HCT116 (cell line): ENCODE measurements at regions not wholly inside any gene's neighbourhood (a gene's known extent, or its start where the extent isn't known, plus 50 kb on each side); places are given as distances from the start of the nearest gene placed in this dataset.

Experiments
- CEBPB ChIP-seq: IDR thresholded peaks from 2 replicates; pipeline ENCODE4 v1.6.1; 2012; ENCODE audit warnings: low read depth
- EZH2 ChIP-seq: fragments of 200-600 bp; sonication (generic); IDR thresholded peaks from 2 replicates; pipeline ENCODE4 v1.6.1; 2017; ENCODE audit warnings: antibody characterized with exemption, mixed run types
- EZH2phosphoT487 ChIP-seq: fragments of 200-600 bp; IDR thresholded peaks from 2 replicates; pipeline ENCODE4 v1.6.1; 2018; ENCODE audit warnings: antibody characterized with exemption, borderline replicate concordance
- JUND ChIP-seq: IDR thresholded peaks from 2 replicates; pipeline ENCODE4 v1.6.1; 2012
- POLR2A ChIP-seq: IDR thresholded peaks from 2 replicates; pipeline ENCODE4 v1.7.0; 2011; ENCODE audit warnings: borderline replicate concordance; ENCODE audit not compliant: insufficient read depth, insufficient read length; ENCODE audit errors: extremely low read depth
- RAD21 ChIP-seq: IDR thresholded peaks from 2 replicates; pipeline ENCODE4 v1.6.1; 2012; ENCODE audit warnings: low read depth, mild to moderate bottlenecking
- SIN3A ChIP-seq: IDR thresholded peaks from 2 replicates; pipeline ENCODE4 v1.6.1; 2012; ENCODE audit warnings: low read depth
- SP1 ChIP-seq: IDR thresholded peaks from 2 replicates; pipeline ENCODE4 v1.6.1; 2012; ENCODE audit warnings: low read depth
- YY1 ChIP-seq: IDR thresholded peaks from 2 replicates; pipeline ENCODE4 v1.6.1; 2011; ENCODE audit warnings: low read length, low read depth, moderate library complexity, mild to moderate bottlenecking; ENCODE audit not compliant: insufficient replicate concordance; ENCODE audit errors: extremely low read depth
- ZNF274 ChIP-seq: fragments of 200-500 bp; sonication (Bioruptor generic); IDR thresholded peaks from 2 replicates; pipeline ENCODE4 v1.6.1; 2014; ENCODE audit warnings: mild to moderate bottlenecking, low read depth, low read length, inconsistent platforms
- TF ChIP-seq, protein P1 (sequence below), 3 experiments: fragments of 200-600 bp in 1 of 3; sonication (generic) in 1 of 3; IDR thresholded peaks in 2 of 3; conservative IDR thresholded peaks in 1 of 3; 2 replicates each; pipeline ENCODE4 v1.5.1; 2012 to 2017; ENCODE audit warnings: low read depth in 2 of 3, low read length in 2 of 3, antibody characterized with exemption in 1 of 3, borderline replicate concordance in 1 of 3, control low read depth in 1 of 3, mild to moderate bottlenecking in 1 of 3, mixed read lengths in 1 of 3, mixed run types in 1 of 3, moderate library complexity in 1 of 3; ENCODE audit not compliant: insufficient read depth in 1 of 3
- TF ChIP-seq, protein P2 (sequence below): IDR thresholded peaks from 2 replicates; pipeline ENCODE4 v1.6.1; 2012
- TF ChIP-seq, protein P3 (sequence below): IDR thresholded peaks from 2 replicates; pipeline ENCODE4 v1.6.1; 2012; ENCODE audit warnings: low read depth

DNA sequence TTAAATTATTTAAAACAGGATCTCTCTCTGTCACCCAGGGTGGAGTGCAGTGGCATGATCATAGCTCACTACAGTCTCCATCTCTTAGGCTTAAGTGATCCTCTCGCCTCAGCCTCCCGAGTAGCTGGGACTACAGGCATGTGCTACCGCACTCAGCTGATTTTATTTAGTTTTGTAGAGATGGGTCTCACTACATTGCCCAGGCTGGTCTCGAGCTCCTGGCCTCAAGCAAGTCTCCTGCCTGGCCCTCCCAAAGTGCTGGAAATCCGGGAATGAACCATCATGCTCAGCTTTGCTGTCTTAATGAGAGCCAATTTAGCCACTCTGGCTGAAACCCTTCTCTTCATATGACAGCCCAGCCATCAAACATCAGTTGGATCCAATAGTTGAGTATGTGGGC is 53.3 kb upstream of the NRP1 start:
- TF ChIP-seq, protein P1, sequence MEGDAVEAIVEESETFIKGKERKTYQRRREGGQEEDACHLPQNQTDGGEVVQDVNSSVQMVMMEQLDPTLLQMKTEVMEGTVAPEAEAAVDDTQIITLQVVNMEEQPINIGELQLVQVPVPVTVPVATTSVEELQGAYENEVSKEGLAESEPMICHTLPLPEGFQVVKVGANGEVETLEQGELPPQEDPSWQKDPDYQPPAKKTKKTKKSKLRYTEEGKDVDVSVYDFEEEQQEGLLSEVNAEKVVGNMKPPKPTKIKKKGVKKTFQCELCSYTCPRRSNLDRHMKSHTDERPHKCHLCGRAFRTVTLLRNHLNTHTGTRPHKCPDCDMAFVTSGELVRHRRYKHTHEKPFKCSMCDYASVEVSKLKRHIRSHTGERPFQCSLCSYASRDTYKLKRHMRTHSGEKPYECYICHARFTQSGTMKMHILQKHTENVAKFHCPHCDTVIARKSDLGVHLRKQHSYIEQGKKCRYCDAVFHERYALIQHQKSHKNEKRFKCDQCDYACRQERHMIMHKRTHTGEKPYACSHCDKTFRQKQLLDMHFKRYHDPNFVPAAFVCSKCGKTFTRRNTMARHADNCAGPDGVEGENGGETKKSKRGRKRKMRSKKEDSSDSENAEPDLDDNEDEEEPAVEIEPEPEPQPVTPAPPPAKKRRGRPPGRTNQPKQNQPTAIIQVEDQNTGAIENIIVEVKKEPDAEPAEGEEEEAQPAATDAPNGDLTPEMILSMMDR (IDR thresholded peaks at IDR 0.05 in 2 of 3, conservative IDR thresholded peaks at IDR 0.05 in 1 of 3; ENCODE audit: borderline replicate concordance in 1 of 3, insufficient read depth in 1 of 3, low read depth in 2 of 3, low read length in 2 of 3): no peak
- TF ChIP-seq POLR2A (no peak), EZH2phosphoT487 (no peak), SP1 (no peak), ZNF274 (no peak), JUND (no peak), SIN3A (no peak), EZH2 (no peak), YY1 (no peak), CEBPB (no peak), RAD21 (no peak)
- TF ChIP-seq, protein P2, sequence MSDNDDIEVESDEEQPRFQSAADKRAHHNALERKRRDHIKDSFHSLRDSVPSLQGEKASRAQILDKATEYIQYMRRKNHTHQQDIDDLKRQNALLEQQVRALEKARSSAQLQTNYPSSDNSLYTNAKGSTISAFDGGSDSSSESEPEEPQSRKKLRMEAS: no peak
- TF ChIP-seq, protein P3, sequence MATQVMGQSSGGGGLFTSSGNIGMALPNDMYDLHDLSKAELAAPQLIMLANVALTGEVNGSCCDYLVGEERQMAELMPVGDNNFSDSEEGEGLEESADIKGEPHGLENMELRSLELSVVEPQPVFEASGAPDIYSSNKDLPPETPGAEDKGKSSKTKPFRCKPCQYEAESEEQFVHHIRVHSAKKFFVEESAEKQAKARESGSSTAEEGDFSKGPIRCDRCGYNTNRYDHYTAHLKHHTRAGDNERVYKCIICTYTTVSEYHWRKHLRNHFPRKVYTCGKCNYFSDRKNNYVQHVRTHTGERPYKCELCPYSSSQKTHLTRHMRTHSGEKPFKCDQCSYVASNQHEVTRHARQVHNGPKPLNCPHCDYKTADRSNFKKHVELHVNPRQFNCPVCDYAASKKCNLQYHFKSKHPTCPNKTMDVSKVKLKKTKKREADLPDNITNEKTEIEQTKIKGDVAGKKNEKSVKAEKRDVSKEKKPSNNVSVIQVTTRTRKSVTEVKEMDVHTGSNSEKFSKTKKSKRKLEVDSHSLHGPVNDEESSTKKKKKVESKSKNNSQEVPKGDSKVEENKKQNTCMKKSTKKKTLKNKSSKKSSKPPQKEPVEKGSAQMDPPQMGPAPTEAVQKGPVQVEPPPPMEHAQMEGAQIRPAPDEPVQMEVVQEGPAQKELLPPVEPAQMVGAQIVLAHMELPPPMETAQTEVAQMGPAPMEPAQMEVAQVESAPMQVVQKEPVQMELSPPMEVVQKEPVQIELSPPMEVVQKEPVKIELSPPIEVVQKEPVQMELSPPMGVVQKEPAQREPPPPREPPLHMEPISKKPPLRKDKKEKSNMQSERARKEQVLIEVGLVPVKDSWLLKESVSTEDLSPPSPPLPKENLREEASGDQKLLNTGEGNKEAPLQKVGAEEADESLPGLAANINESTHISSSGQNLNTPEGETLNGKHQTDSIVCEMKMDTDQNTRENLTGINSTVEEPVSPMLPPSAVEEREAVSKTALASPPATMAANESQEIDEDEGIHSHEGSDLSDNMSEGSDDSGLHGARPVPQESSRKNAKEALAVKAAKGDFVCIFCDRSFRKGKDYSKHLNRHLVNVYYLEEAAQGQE: no peak
